Stomach (tissue), 8 donors: ENCODE measurements at regions not wholly inside any gene's neighbourhood (a gene's known extent, or its start where the extent isn't known, plus 50 kb on each side); places are given as distances from the start of the nearest gene placed in this dataset.

Experiments used
- DNase-seq, 2 donors: peaks; one replicate each; pipeline versions ENCODE4 v3.0.0 to v3.0.0-alpha.2; 2013 to 2019
- H3K27ac ChIP-seq, 5 donors: fragments of 200-600 bp in 4 of 5; sonication (generic) in 4 of 5; one replicate each; pipeline ENCODE4 v1.5.1; 2013 to 2019; ENCODE audit warnings: mild to moderate bottlenecking in 1 of 5, moderate library complexity in 1 of 5
- H3K27me3 ChIP-seq, 3 donors: fragments of 200-600 bp; sonication (generic); one replicate each; pipeline ENCODE4 v1.5.1; 2017 to 2019; ENCODE audit warnings: mixed run types in 1 of 3
- H3K36me3 ChIP-seq, 4 donors: fragments of 200-600 bp; sonication (generic); 1 replicate in 3 of 4; 2 replicates in 1 of 4; pipeline ENCODE4 v1.5.1; 2016 to 2019
- H3K4me1 ChIP-seq, 4 donors: fragments of 200-600 bp; sonication (generic); one replicate each; pipeline ENCODE4 v1.5.1; 2016 to 2019
- H3K4me3 ChIP-seq, 4 donors: fragments of 200-600 bp; sonication (generic) in 3 of 4; one replicate each; pipeline ENCODE4 v1.5.1; 2016 to 2019; ENCODE audit warnings: mild to moderate bottlenecking in 1 of 4
- H3K9me3 ChIP-seq, 4 donors: fragments of 200-600 bp; sonication (generic); one replicate each; pipeline ENCODE4 v1.5.1; 2016 to 2019
- CTCF ChIP-seq, 7 experiments: fragments of 450-650 bp in 4 of 7; fragments of 200-600 bp in 3 of 7; sonication (generic) in 3 of 7; IDR thresholded peaks; one replicate each; pipeline ENCODE4 v1.5.1; 2016 to 2019; ENCODE audit warnings: antibody characterized with exemption in 7 of 7, control low read depth in 2 of 7, mild to moderate bottlenecking in 1 of 7
- EP300 ChIP-seq: sonication (generic); formaldehyde crosslinking; IDR thresholded peaks from one replicate; pipeline ENCODE4 v1.6.1; 2017; ENCODE audit warnings: antibody characterized with exemption
- POLR2A ChIP-seq, 4 donors: fragments of 450-650 bp; IDR thresholded peaks; one replicate each; pipeline ENCODE4 v1.6.1; 2016; ENCODE audit warnings: antibody characterized with exemption in 4 of 4, control low read depth in 2 of 4, mild to moderate bottlenecking in 1 of 4, moderate library complexity in 1 of 4
- POLR2AphosphoS5 ChIP-seq, 3 donors: sonication (generic); formaldehyde crosslinking; IDR thresholded peaks; one replicate each; pipeline ENCODE4 v1.6.1; 2016; ENCODE audit warnings: antibody characterized with exemption in 3 of 3
- WGBS, 5 donors: extraction: QIAGEN DNeasy Blood & Tissue Kit in 3 of 5; methylation state at CpG; one replicate each; pipeline versions ENCODE4 v1.1.5 to v1.1.7; 2013 to 2018; 5-methylcytosine and 5-hydroxymethylcytosine counted together
- intact Hi-C: fragments of 100-400 bp; cut with DNase I; formaldehyde crosslinking; loops from one replicate; pipeline ENCODE4 v1.15.1; 2023; ENCODE audit warnings: low total_unique reads
- donor health status: healthy with polysubstance abuse.
- donor health status: Bipolar disorder and iron deficiency.
- donor health status: healthy.

GRCh38 chr2:129256642-129257041 lies 722.8 kb upstream of the RAB6C start:
- Histone ChIP-seq H3K27ac (no peak overlapping the region), H3K27me3 (no peaks in the 10 kb centered on the region), H3K9me3 (peaks cover 0 to 27% (median 13%) of the 10 kb centered on the region in 4 donors), H3K4me1 (no peaks in the 10 kb centered on the region), H3K36me3 (no peaks in the 10 kb centered on the region), H3K4me3 (no peak overlapping the region)
- 74 to 95% (median 84%) methylated on average over 2 of the region's 2 CpGs for WGBS, 5 donors
- no peak for DNase-seq
- no peak for TF ChIP-seq EP300
- TF ChIP-seq CTCF (IDR thresholded peaks at IDR 0.05), result no peak
- TF ChIP-seq POLR2A (IDR thresholded peaks at IDR 0.05), result no peak
- TF ChIP-seq POLR2AphosphoS5 (IDR thresholded peaks at IDR 0.05), result no peak
- intact Hi-C loops, result loop anchor here (10.0 kb wide), 1 partner anchor 522 kb away; no protein-coding TSS in a partner anchor

- Histone ChIP-seq H3K36me3 (no peaks in the 10 kb centered on the region), H3K9me3 (peaks cover 0 to 36% (median 20%) of the 10 kb centered on the region in 4 donors), H3K4me3 (no peak overlapping the region), H3K4me1 (no peaks in the 10 kb centered on the region), H3K27me3 (no peaks in the 10 kb centered on the region), H3K27ac (no peak overlapping the region)
- no peak for DNase-seq
- intact Hi-C loops, result no loop called here
- TF ChIP-seq POLR2AphosphoS5 (IDR thresholded peaks at IDR 0.05) (no peak), EP300 (no peak)
These were observed 716.5 kb upstream of the RAB6C start for GRCh38 chr2:129262934-129263333.

GRCh38 chr2:129263939-129264338 lies 715.5 kb upstream of the RAB6C start:
- Histone ChIP-seq H3K4me1 (no peaks in the 10 kb centered on the region), H3K27me3 (no peaks in the 10 kb centered on the region), H3K9me3 (peaks cover 0 to 31% (median 15%) of the 10 kb centered on the region in 4 donors), H3K36me3 (no peaks in the 10 kb centered on the region), H3K27ac (no peak overlapping the region), H3K4me3 (no peak overlapping the region)
- no peak for TF ChIP-seq CTCF (IDR thresholded peaks at IDR 0.05)
- TF ChIP-seq EP300, result no peak
- no peak for TF ChIP-seq POLR2AphosphoS5 (IDR thresholded peaks at IDR 0.05)
- no peak for TF ChIP-seq POLR2A (IDR thresholded peaks at IDR 0.05)
- no peak for DNase-seq
- intact Hi-C loops, result no loop called here

GRCh38 chr2:129267559-129267958 lies 711.9 kb upstream of the RAB6C start:
- Histone ChIP-seq H3K27me3 (no peaks in the 10 kb centered on the region), H3K4me1 (no peaks in the 10 kb centered on the region), H3K4me3 (no peak overlapping the region), H3K9me3 (peaks cover 0 to 25% (median 9%) of the 10 kb centered on the region in 4 donors), H3K36me3 (no peaks in the 10 kb centered on the region), H3K27ac (no peak overlapping the region)
- TF ChIP-seq POLR2A (IDR thresholded peaks at IDR 0.05), result no peak
- TF ChIP-seq POLR2AphosphoS5 (IDR thresholded peaks at IDR 0.05), result no peak
- no peak for TF ChIP-seq EP300
- TF ChIP-seq CTCF (IDR thresholded peaks at IDR 0.05), result no peak
- no peak for DNase-seq
- intact Hi-C loops, result no loop called here

- WGBS, 5 donors, result 86 to 95% (median 93%) methylated on average over 8 of the region's 8 CpGs
- Histone ChIP-seq H3K27ac (no peak overlapping the region), H3K4me1 (no peaks in the 10 kb centered on the region), H3K4me3 (no peak overlapping the region), H3K36me3 (no peaks in the 10 kb centered on the region), H3K9me3 (peaks cover 0 to 8% (median 2%) of the 10 kb centered on the region in 4 donors), H3K27me3 (no peaks in the 10 kb centered on the region)
- TF ChIP-seq POLR2AphosphoS5 (IDR thresholded peaks at IDR 0.05) (no peak), POLR2A (IDR thresholded peaks at IDR 0.05) (no peak), EP300 (no peak), CTCF (IDR thresholded peaks at IDR 0.05) (no peak)
- DNase-seq, result no peak
- intact Hi-C loops, result no loop called here
These were observed 706.0 kb upstream of the RAB6C start for GRCh38 chr2:129273266-129274037.
